HCT116 (cell line): ENCODE measurements at regions not wholly inside any gene's neighbourhood (a gene's known extent, or its start where the extent isn't known, plus 50 kb on each side); places are given as distances from the start of the nearest gene placed in this dataset.

Experiments
- ATAC-seq: fragments of 200-7000 bp; cut with Tn5 transposase; 2 replicates; pipeline ENCODE4 v1.9.1; 2020; ENCODE audit warnings: mild to moderate bottlenecking, moderate library complexity
- BruUV-seq: library from RNA; stranded (reverse); fragments of 400-500 nt; replicated peaks from 2 replicates; lab custom pipeline; 2021; lab: Mats Ljungman, UMichigan
- CTCF ChIA-PET: fragments of 300-600 bp; sonication (Branson Sonifier 250); formaldehyde crosslinking; loops from one replicate; lab custom pipeline; 2021; ENCODE audit warnings: antibody characterized with exemption; lab: Charles Lee
- POLR2A ChIA-PET: fragments of 300-600, 350-600 bp; sonication (Branson Sonifier 250); formaldehyde crosslinking; loops from one replicate; lab custom pipeline; 2021; ENCODE audit warnings: antibody characterized with exemption; lab: Charles Lee
- RAD21 ChIA-PET, 2 experiments: fragments of 300-600 bp; sonication (Branson Sonifier 250); formaldehyde crosslinking; loops; one replicate each; lab custom pipeline; 2023; ENCODE audit warnings: low total read pairs in 2 of 2; ENCODE audit not compliant: uncharacterized antibody in 2 of 2, unreplicated experiment in 2 of 2, low non-redundant PET in 1 of 2; lab: Charles Lee
- DNase-seq: peaks from one replicate; pipeline ENCODE4 v3.0.0-alpha.2; 2010; ENCODE audit warnings: low read depth, low spot score
- H2AFZ ChIP-seq: fragments of 200-600 bp; shearing (Covaris generic), sonication (generic); 2 replicates; pipeline ENCODE4 v1.6.1; 2017; ENCODE audit warnings: low read depth, mixed run types, mixed read lengths, antibody characterized with exemption, low read length; ENCODE audit not compliant: poor library complexity, severe bottlenecking
- H3K27ac ChIP-seq: 2 replicates; pipeline ENCODE4 v1.5.1; 2012; ENCODE audit warnings: low read depth, low read length
- H3K27me3 ChIP-seq: fragments of 200-600 bp; sonication (generic); 2 replicates; pipeline ENCODE4 v1.6.1; 2016; ENCODE audit warnings: mixed run types, low read length, mixed read lengths; ENCODE audit not compliant: insufficient read depth
- H3K36me3 ChIP-seq, 2 experiments: fragments of 200-500 bp in 1 of 2; fragments of 200-600 bp in 1 of 2; sonication (Bioruptor generic) in 1 of 2; sonication (generic) in 1 of 2; 2 replicates each; pipeline versions ENCODE4 v1.5.1 to v1.6.1; 2014 to 2016; ENCODE audit warnings: low read length in 2 of 2, inconsistent platforms in 1 of 2, mixed read lengths in 1 of 2, mixed run types in 1 of 2; ENCODE audit not compliant: insufficient read depth in 2 of 2, control insufficient read depth in 1 of 2
- H3K4me1 ChIP-seq, 2 experiments: fragments of 200-600 bp in 1 of 2; sonication (generic) in 1 of 2; 2 replicates each; pipeline versions ENCODE4 v1.5.1 to v1.6.1; 2012 to 2017; ENCODE audit warnings: low read length in 2 of 2, inconsistent platforms in 1 of 2, mild to moderate bottlenecking in 1 of 2, mixed read lengths in 1 of 2, mixed run types in 1 of 2, moderate library complexity in 1 of 2; ENCODE audit not compliant: insufficient read depth in 2 of 2, control insufficient read depth in 1 of 2
- H3K4me2 ChIP-seq: fragments of 200-600 bp; sonication (generic); 2 replicates; pipeline ENCODE4 v1.6.1; 2017; ENCODE audit warnings: mixed run types, low read length, mixed read lengths
- H3K4me3 ChIP-seq, 2 experiments: fragments of 200-600 bp in 1 of 2; sonication (generic) in 1 of 2; replicated peaks in 1 of 2; 2 replicates each; pipeline ENCODE4 v1.5.1; 2011 to 2016; ENCODE audit warnings: low read length in 2 of 2, control low read depth in 1 of 2, low read depth in 1 of 2, mild to moderate bottlenecking in 1 of 2, mixed read lengths in 1 of 2, mixed run types in 1 of 2
- H3K79me2 ChIP-seq: fragments of 200-600 bp; sonication (generic); 2 replicates; pipeline ENCODE4 v1.6.1; 2017; ENCODE audit warnings: mild to moderate bottlenecking, mixed run types, low read length, moderate library complexity, mixed read lengths; ENCODE audit not compliant: insufficient read depth
- H3K9ac ChIP-seq: fragments of 200-600 bp; sonication (generic); 2 replicates; pipeline ENCODE4 v1.6.1; 2016; ENCODE audit warnings: low read length, mixed read lengths
- H3K9me2 ChIP-seq: fragments of 200-600 bp; sonication (generic), shearing (Covaris generic); 2 replicates; pipeline ENCODE4 v1.6.1; 2017; ENCODE audit warnings: mixed run types, mild to moderate bottlenecking, moderate library complexity; ENCODE audit not compliant: insufficient read depth
- H3K9me3 ChIP-seq, 2 experiments: fragments of 200-500 bp in 1 of 2; fragments of 200-600 bp in 1 of 2; sonication (Bioruptor generic) in 1 of 2; sonication (generic) in 1 of 2; 2 replicates each; pipeline ENCODE4 v1.6.1; 2014 to 2017; ENCODE audit warnings: low read length in 2 of 2, mixed read lengths in 2 of 2, inconsistent platforms in 1 of 2, low read depth in 1 of 2, mild to moderate bottlenecking in 1 of 2, mixed run types in 1 of 2, moderate library complexity in 1 of 2; ENCODE audit not compliant: control insufficient read depth in 1 of 2, insufficient read depth in 1 of 2
- H4K20me1 ChIP-seq: fragments of 200-600 bp; sonication (generic), shearing (Covaris generic); 2 replicates; pipeline ENCODE4 v1.6.1; 2017; ENCODE audit warnings: mixed run types, mild to moderate bottlenecking, moderate library complexity; ENCODE audit not compliant: insufficient read depth
- CEBPB ChIP-seq: IDR thresholded peaks from 2 replicates; pipeline ENCODE4 v1.6.1; 2012; ENCODE audit warnings: low read depth
- EZH2phosphoT487 ChIP-seq: fragments of 200-600 bp; IDR thresholded peaks from 2 replicates; pipeline ENCODE4 v1.6.1; 2018; ENCODE audit warnings: antibody characterized with exemption, borderline replicate concordance
- REST ChIP-seq: IDR thresholded peaks from 2 replicates; pipeline ENCODE4 v1.6.1; 2012; ENCODE audit warnings: low read depth
- SP1 ChIP-seq: IDR thresholded peaks from 2 replicates; pipeline ENCODE4 v1.6.1; 2012; ENCODE audit warnings: low read depth
- TCF7L2 ChIP-seq: IDR thresholded peaks from 2 replicates; pipeline ENCODE4 v1.7.0; 2011; ENCODE audit warnings: borderline replicate concordance, inconsistent platforms; ENCODE audit not compliant: insufficient read depth, insufficient read length; ENCODE audit errors: extremely low read depth
- intact Hi-C: fragments of 100-400 bp; cut with micrococcal nuclease; formaldehyde crosslinking; loops from 2 replicates; pipeline ENCODE4 v1.10.0; 2022
- TF ChIP-seq, protein P1 (sequence below): IDR thresholded peaks from 2 replicates; pipeline ENCODE4 v1.6.1; 2011; ENCODE audit warnings: mild to moderate bottlenecking, low read length, moderate library complexity; ENCODE audit not compliant: insufficient replicate concordance; ENCODE audit errors: extremely low read depth

DNA sequence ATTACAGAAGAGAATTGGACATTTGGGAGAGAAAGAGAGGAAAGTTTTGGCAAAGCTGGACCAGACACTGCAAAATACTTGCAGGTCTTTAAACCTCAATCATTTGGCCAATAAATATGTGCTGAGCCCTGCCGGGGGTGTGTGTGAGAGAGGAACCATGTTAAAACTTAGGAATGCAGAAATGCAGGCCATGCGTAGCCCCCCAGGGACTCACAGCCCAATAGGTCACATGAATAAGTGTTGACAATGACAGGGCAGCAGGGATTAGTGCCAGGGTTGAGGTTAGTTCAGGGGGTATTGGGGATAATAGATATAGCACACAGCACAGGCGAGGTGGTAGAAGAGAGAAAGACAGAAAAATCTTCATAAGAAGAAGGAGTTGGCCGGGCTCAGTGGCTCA is 113.3 kb upstream of the ADAMTS18 start:
- intact Hi-C loops, result no loop called here
- Histone ChIP-seq H4K20me1 (no peaks in the 10 kb centered on the region), H3K9me3 (no peaks in the 10 kb centered on the region), H3K9me2 (no peaks in the 10 kb centered on the region), H3K27ac (no peak overlapping the region), H3K79me2 (no peaks in the 10 kb centered on the region), H3K9ac (no peak overlapping the region), H3K36me3 (no peaks in the 10 kb centered on the region), H2AFZ (no peak overlapping the region), H3K4me1 (no peaks in the 10 kb centered on the region), H3K4me2 (no peak overlapping the region), H3K4me3 (no peak overlapping the region), H3K27me3 (peaks cover 42% of the 10 kb centered on the region)
- ChIA-PET RAD21 (no interaction called here), CTCF (no interaction called here), POLR2A (no interaction called here)
- no peak for ATAC-seq
- DNase-seq, result no peak
- TF ChIP-seq, protein P1, sequence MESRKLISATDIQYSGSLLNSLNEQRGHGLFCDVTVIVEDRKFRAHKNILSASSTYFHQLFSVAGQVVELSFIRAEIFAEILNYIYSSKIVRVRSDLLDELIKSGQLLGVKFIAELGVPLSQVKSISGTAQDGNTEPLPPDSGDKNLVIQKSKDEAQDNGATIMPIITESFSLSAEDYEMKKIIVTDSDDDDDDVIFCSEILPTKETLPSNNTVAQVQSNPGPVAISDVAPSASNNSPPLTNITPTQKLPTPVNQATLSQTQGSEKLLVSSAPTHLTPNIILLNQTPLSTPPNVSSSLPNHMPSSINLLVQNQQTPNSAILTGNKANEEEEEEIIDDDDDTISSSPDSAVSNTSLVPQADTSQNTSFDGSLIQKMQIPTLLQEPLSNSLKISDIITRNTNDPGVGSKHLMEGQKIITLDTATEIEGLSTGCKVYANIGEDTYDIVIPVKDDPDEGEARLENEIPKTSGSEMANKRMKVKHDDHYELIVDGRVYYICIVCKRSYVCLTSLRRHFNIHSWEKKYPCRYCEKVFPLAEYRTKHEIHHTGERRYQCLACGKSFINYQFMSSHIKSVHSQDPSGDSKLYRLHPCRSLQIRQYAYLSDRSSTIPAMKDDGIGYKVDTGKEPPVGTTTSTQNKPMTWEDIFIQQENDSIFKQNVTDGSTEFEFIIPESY, result no peak
- TF ChIP-seq CEBPB (no peak), SP1 (no peak), TCF7L2 (no peak), REST (no peak), EZH2phosphoT487 (no peak)
- BruUV-seq, result no TSS peak
